Right atrium auricular region (tissue), 2 donors: ENCODE measurements at regions not wholly inside any gene's neighbourhood (a gene's known extent, or its start where the extent isn't known, plus 50 kb on each side); places are given as distances from the start of the nearest gene placed in this dataset.

Source experiments
- DNase-seq: peaks from one replicate; pipeline ENCODE4 v3.0.0-alpha.2; 2019; ENCODE audit warnings: low spot score
- H3K27ac ChIP-seq, 2 donors: fragments of 200-600 bp; sonication (generic); 1 replicate in 1 of 2; 2 replicates in 1 of 2; pipeline ENCODE4 v1.5.1; 2016 to 2019
- H3K27me3 ChIP-seq, 2 donors: fragments of 200-600 bp; sonication (generic); one replicate each; pipeline versions ENCODE4 v1.5.1 to v1.6.0; 2017 to 2019
- H3K36me3 ChIP-seq: fragments of 200-600 bp; sonication (generic); one replicate; pipeline ENCODE4 v1.5.1; 2016
- H3K4me1 ChIP-seq, 2 donors: fragments of 200-600 bp; sonication (generic); one replicate each; pipeline versions ENCODE4 v1.5.1 to v1.6.0; 2017 to 2019
- H3K4me3 ChIP-seq, 2 donors: fragments of 200-600 bp; sonication (generic); 1 replicate in 1 of 2; 2 replicates in 1 of 2; pipeline ENCODE4 v1.5.1; 2017 to 2019; ENCODE audit warnings: mild to moderate bottlenecking in 1 of 2, moderate library complexity in 1 of 2
- H3K9me3 ChIP-seq, 2 donors: fragments of 200-600 bp; sonication (generic); one replicate each; pipeline ENCODE4 v1.5.1; 2019
- CTCF ChIP-seq, 2 donors: fragments of 200-600 bp; sonication (generic); IDR thresholded peaks; one replicate each; pipeline ENCODE4 v1.5.1; 2019; ENCODE audit warnings: antibody characterized with exemption in 2 of 2

GRCh38 chr2:226357816-226358215, 441.8 kb downstream of the IRS1 start:
- no peak for DNase-seq
- no peaks in the 10 kb centered on the region for H3K4me1 ChIP-seq
- H3K9me3 ChIP-seq = no peaks in the 10 kb centered on the region
- no peak overlapping the region for H3K4me3 ChIP-seq
- H3K27me3 ChIP-seq = no peaks in the 10 kb centered on the region
- H3K27ac ChIP-seq = no peak overlapping the region
- no peaks in the 10 kb centered on the region for H3K36me3 ChIP-seq
- no peak for TF ChIP-seq CTCF (IDR thresholded peaks at IDR 0.05)

GRCh38 chr2:226355600-226355999, 444.0 kb downstream of the IRS1 start:
- Histone ChIP-seq H3K9me3 (no peaks in the 10 kb centered on the region), H3K36me3 (no peaks in the 10 kb centered on the region), H3K27ac (no peak overlapping the region), H3K4me3 (no peak overlapping the region), H3K4me1 (no peaks in the 10 kb centered on the region), H3K27me3 (no peaks in the 10 kb centered on the region)
- TF ChIP-seq CTCF (IDR thresholded peaks at IDR 0.05) = no peak
- DNase-seq = no peak

GRCh38 chr2:226354434-226354833, 445.2 kb downstream of the IRS1 start:
- TF ChIP-seq CTCF (IDR thresholded peaks at IDR 0.05) = no peak
- Histone ChIP-seq H3K27me3 (no peaks in the 10 kb centered on the region), H3K36me3 (no peaks in the 10 kb centered on the region), H3K4me3 (no peak overlapping the region), H3K4me1 (no peaks in the 10 kb centered on the region), H3K27ac (no peak overlapping the region), H3K9me3 (no peaks in the 10 kb centered on the region)
- DNase-seq = no peak

- Histone ChIP-seq H3K9me3 (no peaks in the 10 kb centered on the region), H3K27ac (no peak overlapping the region), H3K4me1 (no peaks in the 10 kb centered on the region), H3K27me3 (no peaks in the 10 kb centered on the region), H3K4me3 (no peak overlapping the region), H3K36me3 (no peaks in the 10 kb centered on the region)
- DNase-seq = no peak
- no peak for TF ChIP-seq CTCF (IDR thresholded peaks at IDR 0.05)
Measured at GRCh38 chr2:226352941-226353560, 446.6 kb downstream of the IRS1 start.

- H3K36me3 ChIP-seq = no peaks in the 10 kb centered on the region
- no peaks in the 10 kb centered on the region for H3K27me3 ChIP-seq
- H3K27ac ChIP-seq = no peak overlapping the region
- no peak overlapping the region for H3K4me3 ChIP-seq
- no peaks in the 10 kb centered on the region for H3K4me1 ChIP-seq
- no peak for DNase-seq
- H3K9me3 ChIP-seq = no peaks in the 10 kb centered on the region
- TF ChIP-seq CTCF (IDR thresholded peaks at IDR 0.05) = no peak
Measured at GRCh38 chr2:226351711-226352110, 447.9 kb downstream of the IRS1 start.

GRCh38 chr2:226339616-226340015, 460.0 kb downstream of the IRS1 start:
- no peaks in the 10 kb centered on the region for H3K36me3 ChIP-seq
- H3K9me3 ChIP-seq = no peaks in the 10 kb centered on the region
- no peaks in the 10 kb centered on the region for H3K4me1 ChIP-seq
- no peak overlapping the region for H3K27ac ChIP-seq
- no peaks in the 10 kb centered on the region for H3K27me3 ChIP-seq
- no peak for DNase-seq
- no peak overlapping the region for H3K4me3 ChIP-seq
- no peak for TF ChIP-seq CTCF (IDR thresholded peaks at IDR 0.05)
